HG02678 (cell line): ENCODE measurements at regions not wholly inside any gene's neighbourhood (a gene's known extent, or its start where the extent isn't known, plus 50 kb on each side); places are given as distances from the start of the nearest gene placed in this dataset.
"Not testable (repeated sequence)": the region's sequence is repeated elsewhere in the genome, so short reads cannot be mapped to it uniquely, and the experiment has no call there.

Source experiments
- ATAC-seq: cut with Tn5 transposase; IDR thresholded peaks from one replicate; pipeline ENCODE4 v1.9.1; 2021; ENCODE audit warnings: mild to moderate bottlenecking, moderate library complexity; ENCODE audit not compliant: unreplicated experiment

DNA sequence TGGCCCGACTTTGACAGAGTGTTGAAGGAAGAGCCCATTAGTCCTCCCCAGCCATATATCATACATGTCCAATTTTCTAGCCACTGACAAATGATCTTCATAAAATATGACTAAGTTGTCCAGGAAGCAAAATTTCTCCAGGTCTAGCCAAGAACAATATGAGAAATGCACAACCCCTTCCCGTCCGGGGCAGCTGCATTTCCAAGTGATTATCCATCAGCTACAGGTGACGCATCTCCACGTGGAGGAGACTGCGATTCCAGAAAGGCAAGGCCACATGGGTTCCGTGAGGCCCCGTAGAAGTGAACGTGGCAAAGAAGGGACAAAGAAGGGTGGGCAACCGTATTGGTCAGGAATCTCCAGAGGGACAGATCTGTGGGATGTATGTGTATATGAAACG, 118.6 kb downstream of the ATP6V0E2 start:
- ATAC-seq: not testable (repeated sequence)

DNA sequence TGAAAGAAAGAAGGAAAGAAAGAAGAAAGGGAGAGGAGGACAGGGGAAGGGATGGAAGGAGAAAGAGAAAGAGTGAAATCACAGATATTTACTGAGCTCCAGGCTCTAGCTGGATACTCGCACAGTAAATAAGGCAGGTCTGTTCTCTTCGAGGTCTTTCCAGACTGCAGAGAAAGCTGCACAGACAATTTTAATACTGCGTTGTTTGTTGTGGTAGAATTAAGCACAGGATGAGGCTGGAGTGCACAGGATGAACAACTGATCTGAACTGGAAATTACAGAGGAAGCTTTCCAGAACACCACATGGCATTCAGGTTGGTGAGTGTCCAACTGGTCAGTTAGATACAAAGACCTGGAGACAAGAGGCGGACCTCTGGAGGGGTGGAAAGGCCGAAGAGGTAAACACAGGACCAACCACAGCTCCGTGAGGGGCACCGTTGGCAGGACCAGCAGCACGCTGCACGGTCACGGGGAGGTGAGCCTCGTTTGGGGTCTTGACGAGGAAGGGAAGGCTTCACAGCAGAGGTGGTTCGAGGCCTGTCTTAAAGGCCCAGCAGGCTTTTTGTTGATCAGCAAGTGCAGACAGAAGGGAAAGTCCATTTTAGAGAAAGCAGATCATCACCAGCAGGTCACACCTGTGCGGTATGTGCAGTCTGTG, 121.7 kb downstream of the ATP6V0E2 start:
- not testable (repeated sequence) for ATAC-seq

DNA sequence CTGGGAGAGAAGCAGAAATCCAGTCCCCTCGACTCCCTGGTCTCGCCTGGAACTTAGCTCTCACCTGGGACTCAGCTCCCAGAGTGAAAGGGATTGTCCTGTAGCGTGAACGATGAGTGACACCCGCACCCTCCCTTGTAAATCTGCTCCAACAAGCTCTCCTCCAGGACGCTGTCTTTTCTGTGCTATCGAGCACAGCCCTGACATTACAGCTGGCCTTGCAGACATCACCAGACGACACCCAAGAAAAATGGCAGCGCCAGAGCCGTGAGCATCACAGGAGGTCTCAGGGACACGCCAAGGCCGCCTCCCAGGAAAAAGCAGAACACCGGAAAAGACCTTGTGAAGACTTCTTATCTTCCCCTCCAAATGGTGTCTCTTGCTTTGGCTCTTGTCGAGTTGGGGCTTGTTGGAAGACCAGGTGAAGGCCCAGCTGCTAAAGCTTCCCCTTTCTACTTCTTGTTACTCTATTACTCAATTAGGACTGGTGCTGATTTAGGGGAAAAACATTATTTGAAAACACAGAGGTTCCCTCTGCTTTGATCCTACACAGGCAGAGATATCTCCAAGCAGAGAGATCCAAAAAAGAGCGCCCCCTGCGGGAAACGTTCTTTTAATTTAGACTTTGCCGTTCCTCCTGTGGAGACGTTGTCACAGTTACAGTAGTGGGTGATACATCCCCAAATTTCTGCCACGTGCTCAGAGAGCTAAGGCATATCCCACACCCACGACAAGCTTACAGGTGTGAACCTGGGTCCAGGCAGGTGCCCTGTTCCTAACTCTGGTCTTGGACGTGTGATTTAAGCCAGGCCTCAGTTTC, 127.2 kb downstream of the ATP6V0E2 start:
- ATAC-seq: not testable (repeated sequence)

DNA sequence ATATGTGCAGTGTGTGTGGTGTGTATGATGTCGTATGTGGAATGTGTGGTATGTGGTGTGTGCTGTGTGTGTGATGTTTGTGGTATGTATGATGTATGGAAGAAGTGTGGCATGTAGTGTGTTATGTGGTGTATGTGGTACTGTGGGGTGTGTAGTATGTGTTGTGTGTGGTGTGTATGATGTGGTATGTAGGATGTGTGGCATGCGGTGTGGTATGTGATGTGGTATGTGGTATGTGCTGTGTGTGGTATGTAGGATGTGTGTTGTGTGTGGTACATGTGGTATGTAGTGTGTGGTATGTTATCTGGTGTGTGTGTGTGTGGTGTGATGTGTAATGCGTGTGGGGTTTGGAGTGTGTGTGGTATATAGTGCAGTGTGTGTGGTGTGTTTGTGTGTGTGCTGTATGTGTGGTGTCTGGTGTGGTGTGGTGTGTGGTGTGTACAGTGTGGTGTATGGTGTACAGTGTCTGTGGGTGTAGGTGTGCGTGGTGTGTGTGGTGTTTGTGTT, 129.6 kb downstream of the ATP6V0E2 start:
- ATAC-seq: no peak

DNA sequence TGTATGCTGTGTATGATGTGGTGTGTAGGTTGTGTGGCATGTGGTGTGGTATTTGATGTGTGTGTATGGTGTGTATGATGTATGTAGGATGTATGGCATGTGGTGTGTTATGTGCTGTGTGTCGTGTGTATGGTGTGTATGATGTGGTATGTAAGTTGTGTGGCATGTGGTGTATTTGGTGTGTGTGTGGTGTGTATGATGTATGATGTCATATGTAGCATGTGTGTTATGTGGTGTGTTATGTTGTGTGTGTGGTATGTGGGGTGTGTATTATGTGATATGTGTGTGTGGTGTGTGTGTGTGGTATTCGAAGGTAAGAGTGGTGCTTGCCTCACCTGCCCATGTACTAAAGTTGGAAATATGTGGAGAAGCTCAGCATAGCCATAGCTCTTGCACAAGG, 130.2 kb downstream of the ATP6V0E2 start:
- not testable (repeated sequence) for ATAC-seq

- ATAC-seq: not testable (repeated sequence)
Observed at GRCh38 chr7:150004843-150005242, 131.1 kb downstream of the ATP6V0E2 start.

DNA sequence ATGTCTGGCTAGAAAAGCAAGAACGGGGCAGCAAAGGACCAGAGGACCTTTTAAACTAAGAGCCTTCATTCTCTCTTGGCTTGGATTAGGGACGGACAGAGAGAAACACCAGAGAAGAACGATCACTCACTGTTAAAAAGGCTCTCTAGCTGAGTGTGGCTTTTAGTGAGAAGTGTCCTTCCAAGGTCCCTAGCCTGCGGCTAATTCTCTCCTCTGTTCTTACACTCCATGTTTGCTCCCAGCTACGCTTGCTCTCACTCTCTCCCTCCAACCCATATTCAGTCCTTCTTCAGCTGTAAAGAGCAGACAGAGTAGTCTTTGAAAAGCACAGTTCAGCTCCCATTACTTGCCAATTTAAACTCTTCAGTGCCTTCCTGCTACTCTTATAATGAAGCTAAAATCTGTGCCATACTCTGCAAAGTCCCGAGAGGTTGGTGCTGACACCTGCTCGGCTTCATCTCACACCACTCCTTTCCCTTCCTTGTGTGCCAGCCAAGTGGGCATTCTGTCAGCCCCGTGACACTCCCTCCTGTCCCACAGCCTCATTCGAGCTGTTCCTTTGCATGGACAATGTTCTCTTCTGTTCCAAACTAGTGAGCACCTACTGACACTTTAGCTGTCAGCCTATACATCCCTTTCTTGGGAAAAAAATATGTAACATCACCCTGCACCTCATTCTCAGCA, 136.0 kb downstream of the ATP6V0E2 start:
- not testable (repeated sequence) for ATAC-seq

- ATAC-seq: not testable (repeated sequence)
Observed at GRCh38 chr7:150016651-150017189, 143.0 kb downstream of the ATP6V0E2 start.

DNA sequence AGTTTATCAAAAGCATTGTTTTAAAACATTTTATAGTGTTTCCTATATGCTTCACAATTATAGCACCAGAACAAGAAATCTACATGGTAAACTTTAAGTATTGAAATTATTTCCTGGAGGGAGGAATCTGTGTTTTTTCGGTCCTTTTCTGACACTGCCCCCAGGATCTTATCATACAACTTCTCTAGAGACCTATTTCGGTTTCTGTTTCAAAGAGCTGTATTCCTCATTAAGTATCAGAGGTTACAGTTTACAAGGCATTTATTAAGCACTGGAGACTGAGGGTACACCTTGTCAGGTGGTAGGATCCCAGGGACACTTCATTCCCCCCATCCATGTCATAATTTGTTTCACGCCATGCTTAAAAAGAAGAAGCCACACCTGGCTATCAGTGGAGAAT, 146.4 kb downstream of the ATP6V0E2 start:
- not testable (repeated sequence) for ATAC-seq

DNA sequence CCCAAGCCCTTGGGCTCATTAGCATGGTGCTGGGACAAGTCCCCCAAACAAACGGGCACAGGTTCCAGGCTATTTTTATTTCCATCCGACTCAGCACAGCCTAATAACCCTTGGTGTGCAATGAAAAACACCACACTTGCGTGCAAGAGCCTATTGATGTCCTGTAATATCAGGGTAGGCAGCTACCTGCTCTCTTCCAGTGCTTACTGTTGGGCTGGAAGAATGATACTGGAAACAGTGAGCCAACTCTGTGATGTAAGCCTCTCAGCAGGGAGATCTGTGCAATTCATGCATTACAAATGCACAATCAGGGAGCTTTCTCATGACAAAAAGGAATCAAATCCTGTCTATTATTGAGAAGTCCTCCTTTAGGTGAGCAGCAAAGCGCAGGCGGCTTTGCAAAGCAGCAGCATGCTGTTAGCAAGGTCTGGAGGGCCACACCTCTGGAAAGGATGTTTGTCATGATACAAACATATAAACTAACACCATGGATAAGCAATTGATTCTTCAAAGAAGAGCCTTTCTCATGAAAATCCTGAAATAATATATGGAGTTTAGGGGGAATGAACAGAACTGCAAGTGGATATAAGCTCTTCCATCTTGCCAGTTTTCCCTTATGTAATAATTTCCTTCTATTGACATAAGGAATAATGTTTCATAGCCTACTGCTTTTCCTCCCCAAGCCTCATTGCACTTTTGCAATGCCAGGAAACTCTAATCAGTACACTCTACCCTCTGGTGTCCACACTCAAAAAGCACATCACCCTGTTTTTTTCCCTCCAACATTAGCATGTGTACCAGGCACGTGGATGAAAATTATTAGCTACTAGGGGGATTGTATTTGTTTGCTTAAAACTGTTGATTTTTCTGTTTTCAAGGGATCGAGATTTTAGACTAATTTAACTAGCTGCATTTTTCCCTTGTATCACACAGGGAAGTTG, 151.1 kb downstream of the ATP6V0E2 start:
- ATAC-seq: not testable (repeated sequence)

DNA sequence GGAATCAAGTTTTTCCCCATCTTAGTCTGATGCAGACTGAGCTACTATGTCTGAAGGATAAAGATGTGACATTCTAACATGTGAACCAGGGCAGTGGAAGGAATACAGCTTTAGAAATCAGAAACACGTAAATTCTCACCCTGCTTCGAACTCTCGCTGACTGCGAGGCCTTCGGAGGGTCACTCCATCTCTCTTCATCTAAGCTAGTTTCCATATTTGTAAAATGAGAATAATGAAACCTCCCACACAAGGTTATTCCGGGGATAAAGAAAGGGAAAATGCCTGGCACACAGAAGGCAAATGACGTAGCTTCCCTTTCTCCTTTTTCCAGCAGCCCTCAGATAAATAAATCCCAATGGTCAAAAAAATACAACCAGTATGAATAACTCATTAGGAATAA, 152.0 kb downstream of the ATP6V0E2 start:
- not testable (repeated sequence) for ATAC-seq

DNA sequence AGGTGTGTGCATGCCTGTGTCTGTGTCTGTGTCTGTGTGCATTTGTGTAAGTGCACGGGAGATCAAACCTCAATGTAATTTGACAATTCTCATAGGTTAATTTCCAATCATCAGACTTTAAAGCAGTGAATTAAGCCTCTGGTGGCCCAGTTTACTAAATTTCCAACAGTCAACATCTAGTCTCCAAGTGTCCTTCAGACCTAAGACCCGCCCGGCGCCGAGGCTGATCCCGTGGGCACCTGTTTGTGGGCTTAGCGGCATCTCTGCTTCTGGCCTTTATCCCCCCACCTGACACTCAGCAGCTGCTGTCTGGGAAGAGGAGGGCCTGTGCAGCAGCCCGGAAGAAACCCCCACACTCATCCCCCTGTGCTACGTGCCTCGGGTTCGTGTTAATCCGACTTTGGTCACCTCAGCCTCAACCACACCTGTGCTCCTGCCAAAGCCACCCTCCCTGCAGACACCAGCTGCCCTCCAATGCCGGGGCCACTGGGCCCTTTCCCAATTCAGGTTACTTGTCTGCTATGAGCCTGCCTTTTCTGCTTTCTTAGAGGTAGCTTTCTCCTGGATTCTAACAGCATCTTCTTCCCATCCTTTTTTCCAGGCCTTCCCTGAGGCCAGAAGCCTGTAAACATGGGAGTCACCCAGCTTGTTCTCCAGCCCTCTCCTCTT, 154.7 kb downstream of the ATP6V0E2 start:
- ATAC-seq: not testable (repeated sequence)

DNA sequence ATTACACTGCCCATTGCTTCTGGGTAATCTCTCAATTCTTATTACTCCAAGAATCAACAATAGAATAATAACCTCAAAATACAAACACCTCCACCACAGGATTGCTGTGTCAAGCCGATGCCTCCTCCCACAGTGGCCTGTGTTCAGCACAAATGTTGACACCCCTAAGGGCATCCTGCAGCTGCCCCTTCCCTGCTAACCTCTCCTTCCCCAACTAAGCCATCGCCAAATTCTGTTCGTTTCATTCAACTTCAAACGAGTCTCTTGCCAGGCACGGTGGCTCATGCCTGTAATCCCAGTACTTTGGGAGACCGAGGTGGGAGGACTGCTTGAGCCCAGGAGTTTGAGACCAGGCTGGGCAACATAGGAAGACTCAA, 155.2 kb downstream of the ATP6V0E2 start:
- not testable (repeated sequence) for ATAC-seq

- not testable (repeated sequence) for ATAC-seq
Observed at GRCh38 chr7:150031733-150032132, 158.0 kb downstream of the ATP6V0E2 start.

- not testable (repeated sequence) for ATAC-seq
Observed at GRCh38 chr7:150033711-150034110, 159.9 kb downstream of the ATP6V0E2 start.

DNA sequence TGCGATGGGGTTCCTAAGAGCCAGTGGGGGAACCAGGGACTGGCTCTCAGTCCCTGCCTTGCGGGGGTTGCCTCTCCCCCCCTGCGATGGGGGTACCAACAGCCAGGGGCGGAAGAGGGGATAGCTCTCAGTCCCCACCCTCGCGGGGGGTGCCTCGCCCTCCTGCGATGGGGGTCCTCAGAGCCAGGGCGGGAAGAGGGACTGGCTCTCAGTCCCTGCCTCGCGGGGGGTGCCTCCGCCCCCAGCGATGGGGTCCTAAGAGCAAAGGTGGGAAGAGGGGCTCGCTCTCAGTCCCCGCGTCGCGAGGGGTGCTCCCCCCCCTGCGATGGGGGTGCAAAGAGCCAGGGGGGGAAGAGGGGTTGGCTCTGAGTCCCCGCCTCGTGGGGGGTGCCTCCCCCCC, 162.0 kb downstream of the ATP6V0E2 start:
- ATAC-seq: not testable (repeated sequence)

DNA sequence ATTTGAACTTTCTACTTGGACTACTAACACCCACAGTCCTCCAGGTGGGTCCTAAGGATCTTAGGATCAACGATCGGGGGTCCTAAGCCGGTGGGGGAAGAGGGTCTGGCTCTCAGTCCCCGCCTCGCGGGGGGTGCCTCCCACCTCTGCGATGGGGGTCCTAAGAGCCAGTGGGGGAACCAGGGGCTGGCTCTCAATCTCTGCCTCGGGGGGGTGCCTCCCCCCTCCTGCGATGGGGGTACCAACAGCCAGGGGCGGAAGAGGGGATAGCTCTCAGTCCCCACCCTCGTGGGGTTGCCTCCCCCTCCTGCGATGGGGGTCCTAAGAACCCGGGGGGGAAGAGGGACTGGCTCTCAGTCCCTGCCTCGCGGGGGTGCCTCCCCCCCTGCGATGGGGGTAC, 165.3 kb downstream of the ATP6V0E2 start:
- ATAC-seq: not testable (repeated sequence)

- ATAC-seq: not testable (repeated sequence)
Observed at GRCh38 chr7:150042281-150042680, 168.5 kb downstream of the ATP6V0E2 start.

DNA sequence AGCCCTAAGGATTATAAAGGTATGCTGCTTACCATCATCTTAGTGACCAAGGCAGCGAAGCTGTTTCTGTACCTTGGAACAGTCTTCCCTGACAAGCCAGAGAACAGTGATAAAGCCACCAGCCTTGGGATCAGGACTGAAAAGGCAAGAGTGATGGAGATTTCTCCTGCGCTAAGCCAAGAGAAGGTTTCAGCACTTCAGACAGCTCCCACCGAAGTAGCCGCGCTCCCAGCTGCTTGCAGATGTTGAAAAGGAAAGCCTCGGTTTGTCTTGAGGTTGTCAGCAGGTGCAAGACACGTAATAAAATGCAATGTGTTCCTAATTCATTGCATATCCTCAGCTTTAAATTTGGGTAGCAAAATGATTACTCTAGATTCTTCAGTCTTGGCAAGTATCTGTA, 171.0 kb downstream of the ATP6V0E2 start:
- not testable (repeated sequence) for ATAC-seq
